ENCODE measurements at regions not wholly inside any gene's neighbourhood (a gene's known extent, or its start where the extent isn't known, plus 50 kb on each side); places are given as distances from the start of the nearest gene placed in this dataset.

- no peak for TF ChIP-seq CTCF (optimal IDR thresholded peaks at IDR 0.05 in 1 of 3, IDR thresholded peaks at IDR 0.05 in 1 of 3, conservative IDR thresholded peaks at IDR 0.05 in 1 of 3; ENCODE audit: extremely low read depth in 1 of 3, insufficient read depth in 2 of 3, low read length in 3 of 3)
- TF ChIP-seq EZH2 (IDR thresholded peaks at IDR 0.05; ENCODE audit: low read length): no peak
Observed at GRCh38 chr11:122198291-122198983, 82.4 kb upstream of the BLID start.
